GM23338 (cell line): ENCODE measurements at regions not wholly inside any gene's neighbourhood (a gene's known extent, or its start where the extent isn't known, plus 50 kb on each side); places are given as distances from the start of the nearest gene placed in this dataset.

Experiments used
- ATAC-seq: fragments of 200-7000 bp; cut with Tn5 transposase; 3 replicates; pipeline ENCODE4 v1.9.1; 2020
- DNase-seq: peaks from one replicate; pipeline ENCODE4 v3.0.0-alpha.2; 2015; ENCODE audit warnings: low spot score
- H2AFZ ChIP-seq: fragments of 200-600 bp; sonication (generic); 2 replicates; pipeline ENCODE4 v1.8.0; 2016; ENCODE audit warnings: antibody characterized with exemption, mild to moderate bottlenecking, moderate library complexity
- H3F3A ChIP-seq: fragments of 200-600 bp; sonication (generic); replicated peaks from 2 replicates; pipeline ENCODE4 v1.8.0; 2017; ENCODE audit warnings: antibody characterized with exemption, mixed run types, low read depth
- H3K27ac ChIP-seq: fragments of 200-600 bp; sonication (generic); 2 replicates; pipeline ENCODE4 v1.6.1; 2016; ENCODE audit warnings: low read depth
- H3K27me3 ChIP-seq: fragments of 200-600 bp; sonication (generic); 2 replicates; pipeline ENCODE4 v1.8.0; 2016; ENCODE audit warnings: mild to moderate bottlenecking, mixed run types, moderate library complexity; ENCODE audit not compliant: insufficient read depth
- H3K36me3 ChIP-seq: fragments of 200-600 bp; sonication (generic); 2 replicates; pipeline ENCODE4 v1.8.0; 2016; ENCODE audit warnings: mild to moderate bottlenecking; ENCODE audit not compliant: insufficient read depth
- H3K4me1 ChIP-seq: fragments of 200-600 bp; sonication (generic); 2 replicates; pipeline ENCODE4 v1.8.0; 2016; ENCODE audit warnings: mild to moderate bottlenecking, moderate library complexity; ENCODE audit not compliant: insufficient read depth
- H3K4me2 ChIP-seq: fragments of 200-600 bp; sonication (generic); 2 replicates; pipeline ENCODE4 v1.7.1; 2017; ENCODE audit warnings: mixed run types
- H3K4me3 ChIP-seq: fragments of 200-600 bp; sonication (generic); 2 replicates; pipeline ENCODE4 v1.6.1; 2016; ENCODE audit warnings: mixed run types
- H3K79me2 ChIP-seq: fragments of 200-600 bp; sonication (generic); replicated peaks from 2 replicates; pipeline ENCODE4 v1.8.0; 2017; ENCODE audit warnings: mild to moderate bottlenecking; ENCODE audit not compliant: insufficient read depth
- H3K9me2 ChIP-seq: fragments of 200-600 bp; sonication (generic); 2 replicates; pipeline ENCODE4 v1.8.0; 2017; ENCODE audit not compliant: insufficient read depth
- H4K20me1 ChIP-seq: fragments of 200-600 bp; sonication (generic); replicated peaks from 2 replicates; pipeline ENCODE4 v1.8.0; 2017; ENCODE audit warnings: mild to moderate bottlenecking; ENCODE audit not compliant: insufficient read depth
- H3K27ac Mint-ChIP-seq: 2 replicates; pipeline ENCODE4 v1.8.0; 2020; ENCODE audit warnings: inconsistent platforms, mild to moderate bottlenecking, moderate library complexity, mixed read lengths
- H3K27me3 Mint-ChIP-seq: 3 replicates; pipeline ENCODE4 v1.8.0; 2022; ENCODE audit warnings: low read depth, mild to moderate bottlenecking, moderate library complexity, mixed read lengths, inconsistent platforms; ENCODE audit not compliant: insufficient read depth, poor library complexity
- H3K36me3 Mint-ChIP-seq: 3 replicates; pipeline ENCODE4 v1.8.0; 2021; ENCODE audit warnings: low read depth, mild to moderate bottlenecking, inconsistent platforms, moderate library complexity, mixed read lengths
- H3K4me1 Mint-ChIP-seq: 3 replicates; pipeline ENCODE4 v1.8.0; 2020; ENCODE audit warnings: mild to moderate bottlenecking, inconsistent platforms, mixed read lengths
- H3K4me3 Mint-ChIP-seq: 3 replicates; pipeline ENCODE4 v1.8.0; 2021; ENCODE audit warnings: moderate library complexity, mild to moderate bottlenecking, inconsistent platforms, mixed read lengths
- H3K9me3 Mint-ChIP-seq: 3 replicates; pipeline ENCODE4 v1.8.0; 2020; ENCODE audit warnings: moderate library complexity, mild to moderate bottlenecking, inconsistent platforms, mixed read lengths
- EZH2 ChIP-seq: fragments of 200-600 bp; sonication (generic); IDR thresholded peaks from one replicate; pipeline ENCODE4 v1.8.0; 2017; ENCODE audit warnings: antibody characterized with exemption, mild to moderate bottlenecking, low read depth; ENCODE audit not compliant: unreplicated experiment
- ZNF114 ChIP-seq: fragments of 250-450 bp; sonication (Bioruptor Pico); IDR thresholded peaks from 2 replicates; pipeline ENCODE4 v1.5.0; 2020; ENCODE audit warnings: mild to moderate bottlenecking, moderate library complexity
- TF ChIP-seq, protein P1 (sequence below): fragments of 250-450 bp; sonication (Bioruptor Pico); IDR thresholded peaks from 2 replicates; pipeline ENCODE4 v1.5.0; 2020; ENCODE audit warnings: mild to moderate bottlenecking, moderate library complexity
- TF ChIP-seq, protein P2 (sequence below), 2 experiments: fragments of 200-600 bp in 1 of 2; sonication (generic) in 1 of 2; conservative IDR thresholded peaks; 2 replicates each; pipeline versions ENCODE4 v1.5.1 to v1.6.1; 2016 to 2017; ENCODE audit warnings: antibody characterized with exemption in 2 of 2, low read depth in 2 of 2, mild to moderate bottlenecking in 2 of 2, moderate library complexity in 1 of 2

DNA sequence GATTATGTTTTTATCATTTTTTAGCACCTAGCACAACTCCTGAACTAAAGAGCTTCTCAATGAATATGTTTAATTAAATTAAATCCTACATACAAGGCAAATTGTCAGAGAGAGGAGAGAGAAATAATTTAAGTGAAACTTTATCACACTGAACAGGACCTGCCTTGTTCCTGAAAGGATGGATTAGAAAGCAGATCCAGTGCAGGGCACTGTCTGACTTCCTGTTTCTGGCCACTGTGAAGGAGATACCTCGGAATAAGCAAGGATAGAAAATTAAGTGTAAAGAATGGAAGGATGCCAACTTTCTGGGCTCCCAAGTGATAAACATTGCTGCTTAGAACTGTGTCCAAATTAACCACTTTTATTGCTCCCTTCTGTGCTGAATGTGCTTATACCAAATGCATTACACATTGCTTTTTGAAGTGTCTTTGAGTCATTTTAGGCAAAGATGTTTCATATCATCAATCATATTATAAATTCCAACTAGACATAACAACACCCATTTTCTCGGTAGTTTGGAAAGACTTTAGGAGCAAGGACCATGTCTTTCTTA lies 89.1 kb upstream of the SPDL1 start (continued):
- TF ChIP-seq, protein P1, sequence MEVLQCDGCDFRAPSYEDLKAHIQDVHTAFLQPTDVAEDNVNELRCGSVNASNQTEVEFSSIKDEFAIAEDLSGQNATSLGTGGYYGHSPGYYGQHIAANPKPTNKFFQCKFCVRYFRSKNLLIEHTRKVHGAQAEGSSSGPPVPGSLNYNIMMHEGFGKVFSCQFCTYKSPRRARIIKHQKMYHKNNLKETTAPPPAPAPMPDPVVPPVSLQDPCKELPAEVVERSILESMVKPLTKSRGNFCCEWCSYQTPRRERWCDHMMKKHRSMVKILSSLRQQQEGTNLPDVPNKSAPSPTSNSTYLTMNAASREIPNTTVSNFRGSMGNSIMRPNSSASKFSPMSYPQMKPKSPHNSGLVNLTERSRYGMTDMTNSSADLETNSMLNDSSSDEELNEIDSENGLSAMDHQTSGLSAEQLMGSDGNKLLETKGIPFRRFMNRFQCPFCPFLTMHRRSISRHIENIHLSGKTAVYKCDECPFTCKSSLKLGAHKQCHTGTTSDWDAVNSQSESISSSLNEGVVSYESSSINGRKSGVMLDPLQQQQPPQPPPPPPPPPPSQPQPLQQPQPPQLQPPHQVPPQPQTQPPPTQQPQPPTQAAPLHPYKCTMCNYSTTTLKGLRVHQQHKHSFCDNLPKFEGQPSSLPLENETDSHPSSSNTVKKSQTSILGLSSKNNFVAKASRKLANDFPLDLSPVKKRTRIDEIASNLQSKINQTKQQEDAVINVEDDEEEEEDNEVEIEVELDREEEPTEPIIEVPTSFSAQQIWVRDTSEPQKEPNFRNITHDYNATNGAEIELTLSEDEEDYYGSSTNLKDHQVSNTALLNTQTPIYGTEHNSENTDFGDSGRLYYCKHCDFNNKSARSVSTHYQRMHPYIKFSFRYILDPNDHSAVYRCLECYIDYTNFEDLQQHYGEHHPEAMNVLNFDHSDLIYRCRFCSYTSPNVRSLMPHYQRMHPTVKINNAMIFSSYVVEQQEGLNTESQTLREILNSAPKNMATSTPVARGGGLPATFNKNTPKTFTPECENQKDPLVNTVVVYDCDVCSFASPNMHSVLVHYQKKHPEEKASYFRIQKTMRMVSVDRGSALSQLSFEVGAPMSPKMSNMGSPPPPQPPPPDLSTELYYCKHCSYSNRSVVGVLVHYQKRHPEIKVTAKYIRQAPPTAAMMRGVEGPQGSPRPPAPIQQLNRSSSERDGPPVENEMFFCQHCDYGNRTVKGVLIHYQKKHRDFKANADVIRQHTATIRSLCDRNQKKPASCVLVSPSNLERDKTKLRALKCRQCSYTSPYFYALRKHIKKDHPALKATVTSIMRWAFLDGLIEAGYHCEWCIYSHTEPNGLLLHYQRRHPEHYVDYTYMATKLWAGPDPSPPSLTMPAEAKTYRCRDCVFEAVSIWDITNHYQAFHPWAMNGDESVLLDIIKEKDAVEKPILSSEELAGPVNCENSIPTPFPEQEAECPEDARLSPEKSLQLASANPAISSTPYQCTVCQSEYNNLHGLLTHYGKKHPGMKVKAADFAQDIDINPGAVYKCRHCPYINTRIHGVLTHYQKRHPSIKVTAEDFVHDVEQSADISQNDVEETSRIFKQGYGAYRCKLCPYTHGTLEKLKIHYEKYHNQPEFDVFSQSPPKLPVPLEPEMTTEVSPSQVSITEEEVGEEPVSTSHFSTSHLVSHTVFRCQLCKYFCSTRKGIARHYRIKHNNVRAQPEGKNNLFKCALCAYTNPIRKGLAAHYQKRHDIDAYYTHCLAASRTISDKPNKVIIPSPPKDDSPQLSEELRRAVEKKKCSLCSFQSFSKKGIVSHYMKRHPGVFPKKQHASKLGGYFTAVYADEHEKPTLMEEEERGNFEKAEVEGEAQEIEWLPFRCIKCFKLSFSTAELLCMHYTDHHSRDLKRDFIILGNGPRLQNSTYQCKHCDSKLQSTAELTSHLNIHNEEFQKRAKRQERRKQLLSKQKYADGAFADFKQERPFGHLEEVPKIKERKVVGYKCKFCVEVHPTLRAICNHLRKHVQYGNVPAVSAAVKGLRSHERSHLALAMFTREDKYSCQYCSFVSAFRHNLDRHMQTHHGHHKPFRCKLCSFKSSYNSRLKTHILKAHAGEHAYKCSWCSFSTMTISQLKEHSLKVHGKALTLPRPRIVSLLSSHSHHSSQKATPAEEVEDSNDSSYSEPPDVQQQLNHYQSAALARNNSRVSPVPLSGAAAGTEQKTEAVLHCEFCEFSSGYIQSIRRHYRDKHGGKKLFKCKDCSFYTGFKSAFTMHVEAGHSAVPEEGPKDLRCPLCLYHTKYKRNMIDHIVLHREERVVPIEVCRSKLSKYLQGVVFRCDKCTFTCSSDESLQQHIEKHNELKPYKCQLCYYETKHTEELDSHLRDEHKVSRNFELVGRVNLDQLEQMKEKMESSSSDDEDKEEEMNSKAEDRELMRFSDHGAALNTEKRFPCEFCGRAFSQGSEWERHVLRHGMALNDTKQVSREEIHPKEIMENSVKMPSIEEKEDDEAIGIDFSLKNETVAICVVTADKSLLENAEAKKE (CRISPR knock-in tag): no peak
- TF ChIP-seq EZH2: no peak

DNA sequence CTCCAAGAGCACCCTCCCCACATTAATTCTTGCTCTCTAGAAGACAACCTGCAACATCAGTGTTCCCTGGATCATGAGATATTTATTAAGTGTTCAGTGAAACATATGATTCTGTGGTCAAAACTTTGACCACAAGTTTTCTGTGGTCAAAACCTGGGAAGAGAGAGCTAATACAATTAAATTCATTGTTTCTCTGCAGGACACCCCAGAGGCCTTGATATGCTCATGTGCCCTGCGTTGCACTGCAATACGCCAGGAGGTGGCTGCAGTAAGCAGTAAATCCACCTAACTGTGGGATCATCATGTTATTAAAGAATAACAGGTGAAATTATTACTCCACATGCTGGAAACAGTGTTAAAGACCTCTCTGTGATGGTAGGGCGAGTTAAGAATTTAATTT lies 109.3 kb upstream of the SPDL1 start:
- Histone ChIP-seq H3K27me3 (no peaks in the 10 kb centered on the region; the same call in 1 of the 2 replicates), H3K27ac (no peak overlapping the region), H3K4me3 (no peak overlapping the region), H3K9me2 (no peaks in the 10 kb centered on the region), H3K36me3 (no peaks in the 10 kb centered on the region), H3F3A (no peaks in the 10 kb centered on the region), H3K79me2 (no peaks in the 10 kb centered on the region), H4K20me1 (no peaks in the 10 kb centered on the region), H3K4me2 (no peak overlapping the region), H2AFZ (0 out of 2 replicates have a peak overlapping the region, but pooled peaks have one; percentile 18), H3K4me1 (peaks cover 21% of the 10 kb centered on the region)
- no peak overlapping the region for H3K4me3 Mint-ChIP-seq
- H3K27ac Mint-ChIP-seq: no peak overlapping the region
- peaks cover 12% of the 10 kb centered on the region; the same call in 1 of the 3 replicates for H3K36me3 Mint-ChIP-seq
- no peak for TF ChIP-seq ZNF114
- TF ChIP-seq, protein P2, sequence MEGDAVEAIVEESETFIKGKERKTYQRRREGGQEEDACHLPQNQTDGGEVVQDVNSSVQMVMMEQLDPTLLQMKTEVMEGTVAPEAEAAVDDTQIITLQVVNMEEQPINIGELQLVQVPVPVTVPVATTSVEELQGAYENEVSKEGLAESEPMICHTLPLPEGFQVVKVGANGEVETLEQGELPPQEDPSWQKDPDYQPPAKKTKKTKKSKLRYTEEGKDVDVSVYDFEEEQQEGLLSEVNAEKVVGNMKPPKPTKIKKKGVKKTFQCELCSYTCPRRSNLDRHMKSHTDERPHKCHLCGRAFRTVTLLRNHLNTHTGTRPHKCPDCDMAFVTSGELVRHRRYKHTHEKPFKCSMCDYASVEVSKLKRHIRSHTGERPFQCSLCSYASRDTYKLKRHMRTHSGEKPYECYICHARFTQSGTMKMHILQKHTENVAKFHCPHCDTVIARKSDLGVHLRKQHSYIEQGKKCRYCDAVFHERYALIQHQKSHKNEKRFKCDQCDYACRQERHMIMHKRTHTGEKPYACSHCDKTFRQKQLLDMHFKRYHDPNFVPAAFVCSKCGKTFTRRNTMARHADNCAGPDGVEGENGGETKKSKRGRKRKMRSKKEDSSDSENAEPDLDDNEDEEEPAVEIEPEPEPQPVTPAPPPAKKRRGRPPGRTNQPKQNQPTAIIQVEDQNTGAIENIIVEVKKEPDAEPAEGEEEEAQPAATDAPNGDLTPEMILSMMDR (conservative IDR thresholded peaks at IDR 0.05; ENCODE audit: low read depth in 2 of 2): peak; percentile 11 to 48; a peak in 2 of 4 replicates
- H3K27me3 Mint-ChIP-seq: peaks cover 6% of the 10 kb centered on the region
- H3K9me3 Mint-ChIP-seq: peaks cover 11% of the 10 kb centered on the region; the same call in 2 of the 3 replicates
- DNase-seq: peak; percentile 21
- peak; percentile 52 for ATAC-seq
- peaks cover 13% of the 10 kb centered on the region for H3K4me1 Mint-ChIP-seq
